HepG2 (cell line): ENCODE measurements at regions not wholly inside any gene's neighbourhood (a gene's known extent, or its start where the extent isn't known, plus 50 kb on each side); places are given as distances from the start of the nearest gene placed in this dataset.

Source experiments
- ATAC-seq: fragments of 200-7000 bp; cut with Tn5 transposase; 3 replicates; pipeline ENCODE4 v1.9.1; 2020; ENCODE audit warnings: mild to moderate bottlenecking, moderate library complexity
- BruUV-seq: library from RNA; stranded (reverse); fragments of 400-500 nt; replicated peaks from 2 replicates; lab custom pipeline; 2021; lab: Mats Ljungman, UMichigan
- CTCF ChIA-PET: fragments of 300-600 bp; formaldehyde crosslinking; extraction: SDS; loops from one replicate; lab custom pipeline; 2021; ENCODE audit warnings: low total read pairs, inconsistent platforms, low intra/inter-chr PET ratio; lab: Yijun Ruan, JAX
- POLR2A ChIA-PET: fragments of 350-600 bp; sonication (Branson Sonifier 250); formaldehyde crosslinking; loops from one replicate; lab custom pipeline; 2020; ENCODE audit warnings: antibody characterized with exemption, inconsistent platforms; lab: Yijun Ruan, JAX
- DNase-seq: peaks from one replicate; pipeline ENCODE4 v3.0.0-alpha.2; 2015; ENCODE audit warnings: low spot score
- FAIRE-seq: peaks from 3 replicates; lab custom pipeline; 2011; peaks lifted over from hg19 to GRCh38; lab: Jason Lieb, UNC
- H2AFZ ChIP-seq: one replicate; pipeline ENCODE4 v1.6.1; 2011; ENCODE audit warnings: low read length, inconsistent platforms
- H3K27ac ChIP-seq: fragments of 300-600 bp; 3 replicates; pipeline ENCODE4 v1.8.0; 2011; ENCODE audit warnings: mixed run types, mild to moderate bottlenecking, mixed read lengths, low read length, inconsistent platforms; ENCODE audit not compliant: insufficient read depth; ENCODE audit errors: extremely low read length
- H3K27me3 ChIP-seq, 2 experiments: fragments of 200-600 bp in 1 of 2; 2 replicates in 1 of 2; 3 replicates in 1 of 2; pipeline versions ENCODE4 v1.6.0 to v1.8.0; 2011; ENCODE audit warnings: low read length in 2 of 2, mild to moderate bottlenecking in 2 of 2, moderate library complexity in 2 of 2, inconsistent platforms in 1 of 2; ENCODE audit not compliant: insufficient read depth in 2 of 2, control insufficient read depth in 1 of 2
- H3K36me3 ChIP-seq, 2 experiments: fragments of 200-600 bp in 1 of 2; replicated peaks in 1 of 2; 2 replicates in 1 of 2; 3 replicates in 1 of 2; pipeline versions ENCODE4 v1.5.1 to v1.8.0; 2011; ENCODE audit warnings: low read length in 2 of 2, inconsistent platforms in 1 of 2; ENCODE audit not compliant: insufficient read depth in 2 of 2, control insufficient read depth in 1 of 2
- H3K4me1 ChIP-seq: 2 replicates; pipeline ENCODE4 v1.5.1; 2012; ENCODE audit warnings: low read length, inconsistent platforms; ENCODE audit not compliant: insufficient read depth
- H3K4me2 ChIP-seq: 2 replicates; pipeline ENCODE4 v1.6.0; 2011; ENCODE audit warnings: low read depth, low read length, inconsistent platforms
- H3K4me3 ChIP-seq, 3 experiments: fragments of 200-600 bp in 1 of 3; sonication (generic), shearing (Covaris generic) in 1 of 3; replicated peaks in 1 of 3; 2 replicates each; pipeline ENCODE4 v1.5.1; 2011 to 2016; ENCODE audit warnings: low read length in 3 of 3, inconsistent platforms in 2 of 3, low read depth in 2 of 3, mild to moderate bottlenecking in 2 of 3, control low read depth in 1 of 3, mixed read lengths in 1 of 3; ENCODE audit not compliant: insufficient read depth in 1 of 3
- H3K79me2 ChIP-seq: one replicate; pipeline ENCODE4 v1.6.1; 2011; ENCODE audit warnings: low read length, inconsistent platforms; ENCODE audit not compliant: insufficient read depth
- H3K9ac ChIP-seq: 2 replicates; pipeline ENCODE4 v1.6.0; 2011; ENCODE audit warnings: mild to moderate bottlenecking, low read depth, low read length, inconsistent platforms; ENCODE audit not compliant: insufficient read depth
- H3K9me3 ChIP-seq: 2 replicates; pipeline ENCODE4 v1.5.1; 2012; ENCODE audit warnings: mild to moderate bottlenecking, low read length
- H4K20me1 ChIP-seq: 2 replicates; pipeline ENCODE4 v1.6.0; 2011; ENCODE audit warnings: inconsistent platforms, mild to moderate bottlenecking, low read length, moderate library complexity; ENCODE audit not compliant: insufficient read depth
- ARNTL ChIP-seq: sonication (generic); formaldehyde crosslinking; IDR thresholded peaks from 2 replicates; pipeline ENCODE4 v1.4.0; 2020; ENCODE audit warnings: mild to moderate bottlenecking, missing genetic modification reagents
- CBX2 ChIP-seq, 2 experiments: fragments of 200-600 bp in 1 of 2; sonication (generic); formaldehyde crosslinking in 1 of 2; IDR thresholded peaks; 2 replicates each; pipeline versions ENCODE4 v1.7.0 to v1.8.1; 2018 to 2022; ENCODE audit warnings: low read depth in 2 of 2, low read length in 1 of 2, mild to moderate bottlenecking in 1 of 2, missing genetic modification reagents in 1 of 2
- EED ChIP-seq: sonication (generic); formaldehyde crosslinking; IDR thresholded peaks from 2 replicates; pipeline ENCODE4 v1.5.0; 2020; ENCODE audit warnings: mild to moderate bottlenecking, missing genetic modification reagents
- MAF1 ChIP-seq: sonication (generic); formaldehyde crosslinking; IDR thresholded peaks from 2 replicates; pipeline ENCODE4 v1.5.0; 2020; ENCODE audit warnings: missing genetic modification reagents, borderline replicate concordance
- MBD4 ChIP-seq: IDR thresholded peaks from 2 replicates; pipeline ENCODE4 v1.6.1; 2012; ENCODE audit warnings: low read length, inconsistent platforms, borderline replicate concordance
- MEIS2 ChIP-seq: sonication (generic); formaldehyde crosslinking; IDR thresholded peaks from 2 replicates; pipeline ENCODE4 v1.9.0; 2021; ENCODE audit warnings: mild to moderate bottlenecking, missing genetic modification reagents
- PLRG1 ChIP-seq: fragments of 450-650 bp; conservative IDR thresholded peaks from 2 replicates; pipeline ENCODE4 v1.6.1; 2016
- SRSF4 ChIP-seq: fragments of 200-400 bp; formaldehyde crosslinking; IDR thresholded peaks from one replicate; pipeline ENCODE4 v1.6.1; 2018; ENCODE audit warnings: mild to moderate bottlenecking, low read depth, low read length, moderate library complexity; ENCODE audit not compliant: poor library complexity, severe bottlenecking
- SYNCRIP ChIP-seq: fragments of 200-400 bp; formaldehyde crosslinking; IDR thresholded peaks from 2 replicates; pipeline ENCODE4 v1.6.1; 2018; ENCODE audit warnings: mild to moderate bottlenecking, low read depth, low read length; ENCODE audit not compliant: insufficient read depth
- ZBTB38 ChIP-seq: sonication (generic); formaldehyde crosslinking; IDR thresholded peaks from 2 replicates; pipeline ENCODE4 v1.5.1; 2020; ENCODE audit warnings: mild to moderate bottlenecking, missing genetic modification reagents
- ZNF552 ChIP-seq: sonication (generic); formaldehyde crosslinking; IDR thresholded peaks from 2 replicates; pipeline ENCODE4 v1.9.0; 2022; ENCODE audit warnings: missing genetic modification reagents, mild to moderate bottlenecking, borderline replicate concordance
- ZNF562 ChIP-seq: sonication (generic); formaldehyde crosslinking; IDR thresholded peaks from 2 replicates; pipeline ENCODE4 v1.8.0; 2022; ENCODE audit warnings: missing genetic modification reagents, borderline replicate concordance
- WGBS: methylation state at CpG from one replicate; pipeline ENCODE4 v1.1.6; 2017; ENCODE audit warnings: low lambda C conversion rate; 5-methylcytosine and 5-hydroxymethylcytosine counted together
- in situ Hi-C: cut with HindIII; loops from 2 replicates; pipeline ENCODE4 v1.10.0; 2017; ENCODE audit warnings: low pct_unique_long_range_greater_than_20kb; ENCODE audit not compliant: extremely low pct_ligation_motif_present
- intact Hi-C: fragments of 100-400 bp; cut with micrococcal nuclease; formaldehyde crosslinking; loops from one replicate; pipeline ENCODE4 v1.10.0; 2022; ENCODE audit not compliant: unreplicated experiment
- TF ChIP-seq, protein P1 (sequence below): sonication (generic); formaldehyde crosslinking; IDR thresholded peaks from 2 replicates; pipeline ENCODE4 v1.9.0; 2021; ENCODE audit warnings: missing genetic modification reagents, borderline replicate concordance
- TF ChIP-seq, protein P2 (sequence below): sonication (generic); formaldehyde crosslinking; IDR thresholded peaks from 2 replicates; pipeline ENCODE4 v1.8.1; 2023; ENCODE audit warnings: missing genetic modification reagents, inconsistent platforms, borderline replicate concordance
- TF ChIP-seq, protein P3 (sequence below): sonication (generic); formaldehyde crosslinking; IDR thresholded peaks from 2 replicates; pipeline ENCODE4 v1.5.0; 2020; ENCODE audit warnings: missing genetic modification reagents

DNA sequence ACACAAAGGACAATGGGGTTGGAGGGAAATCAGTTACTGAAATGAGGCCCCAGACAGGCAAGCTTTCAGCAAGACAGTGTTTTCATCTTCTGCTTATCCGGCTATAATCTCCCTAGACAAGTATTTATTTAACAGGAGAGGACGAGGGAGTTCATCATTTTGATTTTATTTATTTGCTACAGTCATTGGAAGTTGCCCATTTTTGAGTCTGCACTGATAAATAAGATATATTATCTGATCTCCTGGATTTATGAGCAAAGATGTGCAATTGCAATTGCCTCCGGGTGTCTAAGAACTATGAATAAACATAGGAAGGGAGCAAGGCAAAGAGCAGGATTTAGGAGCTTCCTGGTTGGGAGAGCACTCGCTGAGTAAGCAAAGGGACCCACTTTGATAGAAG is 263.2 kb upstream of the EDA2R start:
- no peak for FAIRE-seq
- Histone ChIP-seq H2AFZ (no peak overlapping the region), H3K36me3 (no peaks in the 10 kb centered on the region), H4K20me1 (no peaks in the 10 kb centered on the region), H3K4me2 (no peak overlapping the region), H3K4me3 (no peak overlapping the region), H3K4me1 (no peaks in the 10 kb centered on the region), H3K9me3 (peaks cover 30% of the 10 kb centered on the region), H3K9ac (no peak overlapping the region), H3K27ac (no peak overlapping the region), H3K27me3 (no peaks in the 10 kb centered on the region), H3K79me2 (no peaks in the 10 kb centered on the region)
- ChIA-PET CTCF (no interaction called here), POLR2A (no interaction called here)
- no peak for ATAC-seq
- WGBS: 16% methylated on average over 4 of the region's 4 CpGs
- in situ Hi-C loops (no loop called here), intact Hi-C loops (no loop called here)
- DNase-seq: no peak
- TF ChIP-seq, protein P1, sequence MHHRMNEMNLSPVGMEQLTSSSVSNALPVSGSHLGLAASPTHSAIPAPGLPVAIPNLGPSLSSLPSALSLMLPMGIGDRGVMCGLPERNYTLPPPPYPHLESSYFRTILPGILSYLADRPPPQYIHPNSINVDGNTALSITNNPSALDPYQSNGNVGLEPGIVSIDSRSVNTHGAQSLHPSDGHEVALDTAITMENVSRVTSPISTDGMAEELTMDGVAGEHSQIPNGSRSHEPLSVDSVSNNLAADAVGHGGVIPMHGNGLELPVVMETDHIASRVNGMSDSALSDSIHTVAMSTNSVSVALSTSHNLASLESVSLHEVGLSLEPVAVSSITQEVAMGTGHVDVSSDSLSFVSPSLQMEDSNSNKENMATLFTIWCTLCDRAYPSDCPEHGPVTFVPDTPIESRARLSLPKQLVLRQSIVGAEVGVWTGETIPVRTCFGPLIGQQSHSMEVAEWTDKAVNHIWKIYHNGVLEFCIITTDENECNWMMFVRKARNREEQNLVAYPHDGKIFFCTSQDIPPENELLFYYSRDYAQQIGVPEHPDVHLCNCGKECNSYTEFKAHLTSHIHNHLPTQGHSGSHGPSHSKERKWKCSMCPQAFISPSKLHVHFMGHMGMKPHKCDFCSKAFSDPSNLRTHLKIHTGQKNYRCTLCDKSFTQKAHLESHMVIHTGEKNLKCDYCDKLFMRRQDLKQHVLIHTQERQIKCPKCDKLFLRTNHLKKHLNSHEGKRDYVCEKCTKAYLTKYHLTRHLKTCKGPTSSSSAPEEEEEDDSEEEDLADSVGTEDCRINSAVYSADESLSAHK (CRISPR knock-in tag): no peak
- no TSS peak for BruUV-seq

DNA sequence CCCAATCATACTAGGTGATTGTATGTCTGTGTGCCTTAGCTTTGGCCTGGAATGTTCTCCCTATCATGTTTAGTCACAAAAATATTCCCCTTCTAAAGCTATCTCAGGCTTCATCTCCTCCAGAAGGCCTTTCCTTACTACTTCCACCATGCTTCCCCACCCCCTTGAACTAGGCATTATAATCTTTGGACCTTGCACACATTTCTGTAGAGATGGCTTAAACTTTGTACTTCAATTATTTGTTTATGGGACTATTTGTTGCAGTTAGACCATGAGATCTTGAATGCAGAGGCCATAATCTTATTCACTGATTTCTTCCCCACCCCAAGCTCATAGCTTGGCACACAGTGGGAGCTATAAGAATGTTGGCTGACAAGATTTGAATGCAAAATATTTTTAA is 262.0 kb upstream of the EDA2R start:
- TF ChIP-seq SYNCRIP (no peak), ZNF552 (no peak), MBD4 (no peak), EED (CRISPR knock-in tag) (no peak), ZNF562 (CRISPR knock-in tag) (no peak), ZBTB38 (no peak), PLRG1 (no peak), SRSF4 (no peak), MEIS2 (CRISPR knock-in tag) (no peak), MAF1 (CRISPR knock-in tag) (no peak), CBX2 (IDR thresholded peaks at IDR 0.05; ENCODE audit: low read depth, low read length) (no peak), CBX2 (CRISPR knock-in tag; IDR thresholded peaks at IDR 0.05; ENCODE audit: low read depth) (no peak), ARNTL (CRISPR knock-in tag) (no peak)
- TF ChIP-seq, protein P2, sequence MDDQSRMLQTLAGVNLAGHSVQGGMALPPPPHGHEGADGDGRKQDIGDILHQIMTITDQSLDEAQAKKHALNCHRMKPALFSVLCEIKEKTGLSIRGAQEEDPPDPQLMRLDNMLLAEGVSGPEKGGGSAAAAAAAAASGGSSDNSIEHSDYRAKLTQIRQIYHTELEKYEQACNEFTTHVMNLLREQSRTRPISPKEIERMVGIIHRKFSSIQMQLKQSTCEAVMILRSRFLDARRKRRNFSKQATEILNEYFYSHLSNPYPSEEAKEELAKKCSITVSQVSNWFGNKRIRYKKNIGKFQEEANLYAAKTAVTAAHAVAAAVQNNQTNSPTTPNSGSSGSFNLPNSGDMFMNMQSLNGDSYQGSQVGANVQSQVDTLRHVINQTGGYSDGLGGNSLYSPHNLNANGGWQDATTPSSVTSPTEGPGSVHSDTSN (CRISPR knock-in tag): no peak
- TF ChIP-seq, protein P3, sequence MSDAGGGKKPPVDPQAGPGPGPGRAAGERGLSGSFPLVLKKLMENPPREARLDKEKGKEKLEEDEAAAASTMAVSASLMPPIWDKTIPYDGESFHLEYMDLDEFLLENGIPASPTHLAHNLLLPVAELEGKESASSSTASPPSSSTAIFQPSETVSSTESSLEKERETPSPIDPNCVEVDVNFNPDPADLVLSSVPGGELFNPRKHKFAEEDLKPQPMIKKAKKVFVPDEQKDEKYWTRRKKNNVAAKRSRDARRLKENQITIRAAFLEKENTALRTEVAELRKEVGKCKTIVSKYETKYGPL (CRISPR knock-in tag): no peak
- peaks cover 25% of the 10 kb centered on the region for H3K9me3 ChIP-seq
- intact Hi-C loops: no loop called here
- in situ Hi-C loops: no loop called here
- CTCF ChIA-PET: no interaction called here
- POLR2A ChIA-PET: no interaction called here
- FAIRE-seq: no peak
- no peaks in the 10 kb centered on the region for H3K4me1 ChIP-seq
- no peak overlapping the region for H2AFZ ChIP-seq
- no peak overlapping the region for H3K4me3 ChIP-seq
- H3K79me2 ChIP-seq: no peaks in the 10 kb centered on the region
- H3K4me2 ChIP-seq: no peak overlapping the region
- BruUV-seq: no TSS peak
- no peak for ATAC-seq
- no peaks in the 10 kb centered on the region for H3K27me3 ChIP-seq
- DNase-seq: no peak
- no peaks in the 10 kb centered on the region for H4K20me1 ChIP-seq
- no peaks in the 10 kb centered on the region for H3K36me3 ChIP-seq
- H3K27ac ChIP-seq: no peak overlapping the region
- no peak overlapping the region for H3K9ac ChIP-seq
